LNCAP (cell line): ENCODE measurements at regions not wholly inside any gene's neighbourhood (a gene's known extent, or its start where the extent isn't known, plus 50 kb on each side); places are given as distances from the start of the nearest gene placed in this dataset.

Experiments used
- CTCF ChIP-seq: fragments of 450-650 bp; IDR thresholded peaks from 2 replicates; pipeline ENCODE4 v1.5.1; 2017; ENCODE audit warnings: mild to moderate bottlenecking

GRCh38 chr6:15823838-15824414 is 161.1 kb upstream of the DTNBP1 start:
- no peak for TF ChIP-seq CTCF

DNA sequence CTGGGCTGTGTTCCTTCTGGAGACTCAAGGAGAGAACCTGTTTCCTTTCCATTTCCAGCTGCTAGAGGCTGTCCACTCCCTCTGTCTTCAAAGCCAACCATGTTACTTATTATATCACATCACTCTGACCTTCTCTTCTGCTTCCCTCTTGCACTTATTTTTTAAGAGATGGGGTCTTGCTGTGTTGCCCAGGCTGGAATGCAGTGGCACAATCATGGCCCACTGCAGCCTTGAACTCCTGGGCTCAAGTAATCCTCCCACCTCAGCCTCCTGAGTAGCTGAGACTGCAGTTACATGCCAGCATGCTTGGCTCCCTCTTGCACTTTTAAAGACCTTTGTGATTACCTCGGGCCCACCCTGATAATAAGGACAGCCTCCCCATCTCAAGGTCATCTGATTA is 160.0 kb upstream of the DTNBP1 start:
- TF ChIP-seq CTCF: no peak

DNA sequence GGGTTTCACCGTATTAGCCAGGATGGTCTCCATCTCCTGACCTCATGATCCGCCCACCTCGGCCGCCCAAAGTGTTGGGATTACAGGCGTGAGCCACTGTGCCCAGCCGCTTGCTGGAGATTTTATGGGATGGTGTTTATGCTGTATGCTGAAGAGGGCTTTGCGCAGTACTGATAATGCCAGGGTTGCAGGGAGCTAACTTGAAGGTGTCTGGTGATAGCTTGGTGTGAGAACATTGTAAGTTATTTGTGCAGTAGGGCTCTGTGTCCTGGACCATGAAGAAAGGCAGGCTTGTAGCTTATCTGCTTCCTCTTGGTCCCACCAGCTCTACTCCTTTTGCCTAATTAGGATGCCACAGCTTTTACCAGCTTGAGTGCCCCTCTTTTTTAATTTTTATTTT is 157.0 kb upstream of the DTNBP1 start:
- no peak for TF ChIP-seq CTCF

DNA sequence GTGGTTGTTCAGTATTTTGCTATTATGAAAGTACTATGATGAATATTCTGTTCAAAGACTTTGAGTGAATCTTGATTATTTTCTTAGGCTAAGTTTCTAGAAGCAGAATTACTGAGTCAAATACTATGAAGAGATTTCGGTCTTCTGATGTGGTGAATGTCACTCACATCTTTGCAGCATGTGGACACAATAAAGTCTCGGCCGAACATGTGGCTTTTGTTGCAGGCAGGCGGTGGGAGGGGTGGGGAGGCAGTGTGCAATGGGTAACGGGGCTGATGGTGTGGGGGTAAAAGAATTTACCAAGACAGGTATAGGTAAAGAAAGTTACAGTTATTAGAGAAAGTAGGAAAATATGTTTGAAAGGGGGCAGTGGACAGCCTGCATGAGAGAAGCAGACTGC is 156.4 kb upstream of the DTNBP1 start:
- no peak for TF ChIP-seq CTCF

- no peak for TF ChIP-seq CTCF
These were observed 155.7 kb upstream of the DTNBP1 start for GRCh38 chr6:15818491-15818890.

DNA sequence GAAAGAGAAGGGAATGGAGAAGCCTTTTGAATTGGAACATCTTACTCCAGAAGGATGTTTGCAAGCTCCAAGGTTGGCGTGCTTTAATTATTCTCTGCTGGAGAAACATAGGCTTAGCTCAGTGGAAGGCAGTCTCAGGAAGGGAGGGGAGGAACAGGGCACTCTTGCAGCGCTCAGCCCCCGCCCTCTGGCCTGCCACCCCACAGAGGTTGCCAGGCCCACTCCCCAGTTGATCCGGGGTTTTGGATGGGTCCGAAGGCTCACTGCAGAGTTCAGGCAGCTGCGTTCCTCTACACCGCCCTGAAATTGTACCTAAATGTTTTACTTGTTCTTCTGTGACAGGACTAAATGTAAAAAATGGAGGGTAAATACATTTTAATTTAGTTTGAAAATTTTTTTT is 155.2 kb upstream of the DTNBP1 start:
- TF ChIP-seq CTCF: no peak

DNA sequence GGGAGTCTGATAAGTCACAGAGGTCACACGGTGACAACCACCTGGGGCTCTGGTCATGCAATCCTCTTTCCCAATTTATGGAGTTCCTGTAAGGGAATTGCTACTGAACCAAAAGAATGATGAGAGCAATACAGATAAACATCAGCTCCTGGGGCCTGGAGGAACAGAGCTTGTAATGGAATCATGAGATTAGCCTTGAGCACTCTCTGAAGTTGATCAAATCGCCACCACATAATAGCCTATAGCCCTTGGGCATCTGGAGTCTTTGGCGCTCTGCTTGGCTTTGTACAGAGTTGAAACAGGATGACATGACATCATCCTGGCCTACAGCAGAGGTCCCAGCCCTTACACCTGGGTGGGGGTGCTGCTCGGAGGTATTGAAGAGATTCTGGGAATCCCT is 154.3 kb upstream of the DTNBP1 start:
- no peak for TF ChIP-seq CTCF

GRCh38 chr6:15816661-15817060 is 153.8 kb upstream of the DTNBP1 start:
- TF ChIP-seq CTCF: no peak
